ENCODE measurements at regions not wholly inside any gene's neighbourhood (a gene's known extent, or its start where the extent isn't known, plus 50 kb on each side); places are given as distances from the start of the nearest gene placed in this dataset.

- no peaks in the 10 kb centered on the region for H3K4me1 ChIP-seq (ENCODE audit: insufficient read depth, low read length)
- no peak overlapping the region for H3K4me3 ChIP-seq (ENCODE audit: low read length)
- intact Hi-C loops (cut with micrococcal nuclease): no loop called here
- H3K9me3 ChIP-seq (ENCODE audit: low read length): no peaks in the 10 kb centered on the region
- no peaks in the 10 kb centered on the region for H3K79me2 ChIP-seq (ENCODE audit: low read length)
- BruUV-seq (replicated peaks): no TSS peak
- H3F3A ChIP-seq (ENCODE audit: low read length, unreplicated experiment): no peaks in the 10 kb centered on the region
- ATAC-seq: no peak
- no peak overlapping the region for H2AFZ ChIP-seq (ENCODE audit: low read length)
- ChIA-PET CTCF (no interaction called here), POLR2A (ENCODE audit: unreplicated experiment) (no interaction called here)
- no peaks in the 10 kb centered on the region for H3K9me2 ChIP-seq (replicated peaks; ENCODE audit: low read length)
- no peak for DNase-seq
- H3K27ac ChIP-seq (ENCODE audit: low read length): no peak overlapping the region
- no peaks in the 10 kb centered on the region for H4K20me1 ChIP-seq (ENCODE audit: low read length)
- H3K4me2 ChIP-seq (ENCODE audit: low read length): no peak overlapping the region
- TF ChIP-seq EZH2 (IDR thresholded peaks at IDR 0.05; ENCODE audit: low read length, unreplicated experiment) (no peak), EZH2phosphoT487 (IDR thresholded peaks at IDR 0.05; ENCODE audit: borderline replicate concordance, low read length) (no peak), CTCF (conservative IDR thresholded peaks at IDR 0.05; ENCODE audit: low read depth, low read length) (no peak)
- no peak overlapping the region for H3K9ac ChIP-seq (ENCODE audit: low read length)
- no peaks in the 10 kb centered on the region for H3K36me3 ChIP-seq (ENCODE audit: low read depth, low read length)
- H3K27me3 ChIP-seq (ENCODE audit: low read length): no peaks in the 10 kb centered on the region
These were observed 1537.0 kb downstream of the OTOL1 start for GRCh38 chr3:163033652-163034051.

GRCh38 chr3:163039636-163040035, 1543.0 kb downstream of the OTOL1 start:
- no peak for ATAC-seq

More at GRCh38 chr3:163039636-163040035, 1543.0 kb downstream of the OTOL1 start:
- Histone ChIP-seq H4K20me1 (ENCODE audit: low read length) (no peaks in the 10 kb centered on the region), H3F3A (ENCODE audit: low read length, unreplicated experiment) (no peaks in the 10 kb centered on the region), H3K9me2 (replicated peaks; ENCODE audit: low read length) (no peaks in the 10 kb centered on the region), H3K9me3 (ENCODE audit: low read length) (no peaks in the 10 kb centered on the region), H3K9ac (ENCODE audit: low read length) (no peak overlapping the region), H3K4me2 (ENCODE audit: low read length) (no peak overlapping the region), H3K36me3 (ENCODE audit: low read depth, low read length) (no peaks in the 10 kb centered on the region), H3K4me1 (ENCODE audit: insufficient read depth, low read length) (no peaks in the 10 kb centered on the region), H3K27ac (ENCODE audit: low read length) (no peak overlapping the region), H3K79me2 (ENCODE audit: low read length) (no peaks in the 10 kb centered on the region), H3K27me3 (ENCODE audit: low read length) (no peaks in the 10 kb centered on the region), H2AFZ (ENCODE audit: low read length) (no peak overlapping the region), H3K4me3 (ENCODE audit: low read length) (no peak overlapping the region)
- no peak for DNase-seq
- TF ChIP-seq CTCF (conservative IDR thresholded peaks at IDR 0.05; ENCODE audit: low read depth, low read length) (no peak), EZH2phosphoT487 (IDR thresholded peaks at IDR 0.05; ENCODE audit: borderline replicate concordance, low read length) (no peak), EZH2 (IDR thresholded peaks at IDR 0.05; ENCODE audit: low read length, unreplicated experiment) (no peak)
- intact Hi-C loops (cut with micrococcal nuclease): loop anchor here (5.0 kb wide), 3 partner anchors 1127 to 1482 kb away; no protein-coding TSS in a partner anchor
- ChIA-PET POLR2A (ENCODE audit: unreplicated experiment) (no interaction called here), CTCF (no interaction called here)
- BruUV-seq (replicated peaks): no TSS peak
